ENCODE measurements at regions not wholly inside any gene's neighbourhood (a gene's known extent, or its start where the extent isn't known, plus 50 kb on each side); places are given as distances from the start of the nearest gene placed in this dataset.

GRCh38 chrY:14238277-14238676 is 182.2 kb downstream of the VCY1B start:
- Histone ChIP-seq H3K4me2 (ENCODE audit: insufficient read depth in 1 of 2, low read depth in 2 of 2, low read length in 2 of 2) (no peak overlapping the region), H2AK5ac (ENCODE audit: low read depth, low read length) (no peak overlapping the region), H4K91ac (replicated peaks; ENCODE audit: insufficient read length, low read length) (no peak overlapping the region), H3K4me1 (replicated peaks in 1 of 4; ENCODE audit: control insufficient read depth in 3 of 4, insufficient read depth in 4 of 4, low read length in 3 of 4) (no peaks in the 10 kb centered on the region), H2BK12ac (ENCODE audit: low read depth, low read length) (no peak overlapping the region), H3K23ac (ENCODE audit: insufficient read length) (no peak overlapping the region), H2BK5ac (ENCODE audit: low read depth, low read length) (no peak overlapping the region), H2BK15ac (ENCODE audit: low read length) (no peak overlapping the region), H3K18ac (ENCODE audit: extremely low read depth, low read length) (no peak overlapping the region), H3K27ac (ENCODE audit: low read depth, low read length) (no peak overlapping the region), H3K79me2 (ENCODE audit: control insufficient read depth in 1 of 2, insufficient read depth in 2 of 2, low read length in 2 of 2) (no peaks in the 10 kb centered on the region), H2AFZ (ENCODE audit: low read length) (no peak overlapping the region), H3K23me2 (ENCODE audit: low read depth, low read length) (no peaks in the 10 kb centered on the region), H3K56ac (replicated peaks; ENCODE audit: insufficient read length, low read depth, low read length) (no peak overlapping the region), H4K8ac (ENCODE audit: extremely low read depth, insufficient read depth, low read length) (no peak overlapping the region), H3K9me3 (ENCODE audit: insufficient read depth in 2 of 2, low read depth in 1 of 2, low read length in 1 of 2) (no peaks in the 10 kb centered on the region), H4K20me1 (replicated peaks in 1 of 2; ENCODE audit: control insufficient read depth in 1 of 2, insufficient read depth in 2 of 2, low read length in 2 of 2) (no peaks in the 10 kb centered on the region), H3K14ac (ENCODE audit: insufficient read length) (no peak overlapping the region), H3K36me3 (ENCODE audit: control insufficient read depth in 2 of 4, insufficient read depth in 4 of 4, low read length in 3 of 4) (no peaks in the 10 kb centered on the region), H3K4me3 (ENCODE audit: extremely low read depth in 1 of 4, insufficient read depth in 2 of 4, low read depth in 3 of 4, low read length in 4 of 4) (no peak overlapping the region), H3K27me3 (replicated peaks in 1 of 4; ENCODE audit: control insufficient read depth in 3 of 4, extremely low read depth in 1 of 4, insufficient read depth in 3 of 4, low read length in 3 of 4) (no peaks in the 10 kb centered on the region), H2BK120ac (replicated peaks; ENCODE audit: low read depth, low read length) (no peak overlapping the region), H4K5ac (ENCODE audit: insufficient read length, low read depth, low read length) (no peak overlapping the region), H3K4ac (replicated peaks; ENCODE audit: insufficient read length, low read depth, low read length) (no peak overlapping the region), H3K9ac (replicated peaks in 1 of 4; ENCODE audit: extremely low read depth in 1 of 4, low read depth in 3 of 4, low read length in 3 of 4) (no peak overlapping the region), H3K79me1 (ENCODE audit: low read depth, low read length) (no peaks in the 10 kb centered on the region), H2BK20ac (ENCODE audit: low read length) (no peak overlapping the region)
- ChIA-PET CTCF (ENCODE audit: partially characterized antibody) (no interaction called here), POLR2A (ENCODE audit: partially characterized antibody) (no interaction called here)
- FAIRE-seq = no peak
- 100% methylated on average over 4 of the region's 4 CpGs; no CpG with 5 or more reads in 1 of the 2 experiments for WGBS, 2 experiments (ENCODE audit: extremely low coverage in 1 of 2, insufficient coverage in 1 of 2, insufficient read length in 1 of 2, insufficient replicate concordance in 2 of 2, low coverage in 1 of 2, low lambda C conversion rate in 2 of 2, missing lambda C conversion rate in 1 of 2)
- DNase-seq (ENCODE audit: low read depth in 1 of 2, low spot score in 2 of 2) = no peak
- no peak for TF ChIP-seq SIRT6 (IDR thresholded peaks at IDR 0.05; ENCODE audit: low read length)
- TF ChIP-seq, protein P1, sequence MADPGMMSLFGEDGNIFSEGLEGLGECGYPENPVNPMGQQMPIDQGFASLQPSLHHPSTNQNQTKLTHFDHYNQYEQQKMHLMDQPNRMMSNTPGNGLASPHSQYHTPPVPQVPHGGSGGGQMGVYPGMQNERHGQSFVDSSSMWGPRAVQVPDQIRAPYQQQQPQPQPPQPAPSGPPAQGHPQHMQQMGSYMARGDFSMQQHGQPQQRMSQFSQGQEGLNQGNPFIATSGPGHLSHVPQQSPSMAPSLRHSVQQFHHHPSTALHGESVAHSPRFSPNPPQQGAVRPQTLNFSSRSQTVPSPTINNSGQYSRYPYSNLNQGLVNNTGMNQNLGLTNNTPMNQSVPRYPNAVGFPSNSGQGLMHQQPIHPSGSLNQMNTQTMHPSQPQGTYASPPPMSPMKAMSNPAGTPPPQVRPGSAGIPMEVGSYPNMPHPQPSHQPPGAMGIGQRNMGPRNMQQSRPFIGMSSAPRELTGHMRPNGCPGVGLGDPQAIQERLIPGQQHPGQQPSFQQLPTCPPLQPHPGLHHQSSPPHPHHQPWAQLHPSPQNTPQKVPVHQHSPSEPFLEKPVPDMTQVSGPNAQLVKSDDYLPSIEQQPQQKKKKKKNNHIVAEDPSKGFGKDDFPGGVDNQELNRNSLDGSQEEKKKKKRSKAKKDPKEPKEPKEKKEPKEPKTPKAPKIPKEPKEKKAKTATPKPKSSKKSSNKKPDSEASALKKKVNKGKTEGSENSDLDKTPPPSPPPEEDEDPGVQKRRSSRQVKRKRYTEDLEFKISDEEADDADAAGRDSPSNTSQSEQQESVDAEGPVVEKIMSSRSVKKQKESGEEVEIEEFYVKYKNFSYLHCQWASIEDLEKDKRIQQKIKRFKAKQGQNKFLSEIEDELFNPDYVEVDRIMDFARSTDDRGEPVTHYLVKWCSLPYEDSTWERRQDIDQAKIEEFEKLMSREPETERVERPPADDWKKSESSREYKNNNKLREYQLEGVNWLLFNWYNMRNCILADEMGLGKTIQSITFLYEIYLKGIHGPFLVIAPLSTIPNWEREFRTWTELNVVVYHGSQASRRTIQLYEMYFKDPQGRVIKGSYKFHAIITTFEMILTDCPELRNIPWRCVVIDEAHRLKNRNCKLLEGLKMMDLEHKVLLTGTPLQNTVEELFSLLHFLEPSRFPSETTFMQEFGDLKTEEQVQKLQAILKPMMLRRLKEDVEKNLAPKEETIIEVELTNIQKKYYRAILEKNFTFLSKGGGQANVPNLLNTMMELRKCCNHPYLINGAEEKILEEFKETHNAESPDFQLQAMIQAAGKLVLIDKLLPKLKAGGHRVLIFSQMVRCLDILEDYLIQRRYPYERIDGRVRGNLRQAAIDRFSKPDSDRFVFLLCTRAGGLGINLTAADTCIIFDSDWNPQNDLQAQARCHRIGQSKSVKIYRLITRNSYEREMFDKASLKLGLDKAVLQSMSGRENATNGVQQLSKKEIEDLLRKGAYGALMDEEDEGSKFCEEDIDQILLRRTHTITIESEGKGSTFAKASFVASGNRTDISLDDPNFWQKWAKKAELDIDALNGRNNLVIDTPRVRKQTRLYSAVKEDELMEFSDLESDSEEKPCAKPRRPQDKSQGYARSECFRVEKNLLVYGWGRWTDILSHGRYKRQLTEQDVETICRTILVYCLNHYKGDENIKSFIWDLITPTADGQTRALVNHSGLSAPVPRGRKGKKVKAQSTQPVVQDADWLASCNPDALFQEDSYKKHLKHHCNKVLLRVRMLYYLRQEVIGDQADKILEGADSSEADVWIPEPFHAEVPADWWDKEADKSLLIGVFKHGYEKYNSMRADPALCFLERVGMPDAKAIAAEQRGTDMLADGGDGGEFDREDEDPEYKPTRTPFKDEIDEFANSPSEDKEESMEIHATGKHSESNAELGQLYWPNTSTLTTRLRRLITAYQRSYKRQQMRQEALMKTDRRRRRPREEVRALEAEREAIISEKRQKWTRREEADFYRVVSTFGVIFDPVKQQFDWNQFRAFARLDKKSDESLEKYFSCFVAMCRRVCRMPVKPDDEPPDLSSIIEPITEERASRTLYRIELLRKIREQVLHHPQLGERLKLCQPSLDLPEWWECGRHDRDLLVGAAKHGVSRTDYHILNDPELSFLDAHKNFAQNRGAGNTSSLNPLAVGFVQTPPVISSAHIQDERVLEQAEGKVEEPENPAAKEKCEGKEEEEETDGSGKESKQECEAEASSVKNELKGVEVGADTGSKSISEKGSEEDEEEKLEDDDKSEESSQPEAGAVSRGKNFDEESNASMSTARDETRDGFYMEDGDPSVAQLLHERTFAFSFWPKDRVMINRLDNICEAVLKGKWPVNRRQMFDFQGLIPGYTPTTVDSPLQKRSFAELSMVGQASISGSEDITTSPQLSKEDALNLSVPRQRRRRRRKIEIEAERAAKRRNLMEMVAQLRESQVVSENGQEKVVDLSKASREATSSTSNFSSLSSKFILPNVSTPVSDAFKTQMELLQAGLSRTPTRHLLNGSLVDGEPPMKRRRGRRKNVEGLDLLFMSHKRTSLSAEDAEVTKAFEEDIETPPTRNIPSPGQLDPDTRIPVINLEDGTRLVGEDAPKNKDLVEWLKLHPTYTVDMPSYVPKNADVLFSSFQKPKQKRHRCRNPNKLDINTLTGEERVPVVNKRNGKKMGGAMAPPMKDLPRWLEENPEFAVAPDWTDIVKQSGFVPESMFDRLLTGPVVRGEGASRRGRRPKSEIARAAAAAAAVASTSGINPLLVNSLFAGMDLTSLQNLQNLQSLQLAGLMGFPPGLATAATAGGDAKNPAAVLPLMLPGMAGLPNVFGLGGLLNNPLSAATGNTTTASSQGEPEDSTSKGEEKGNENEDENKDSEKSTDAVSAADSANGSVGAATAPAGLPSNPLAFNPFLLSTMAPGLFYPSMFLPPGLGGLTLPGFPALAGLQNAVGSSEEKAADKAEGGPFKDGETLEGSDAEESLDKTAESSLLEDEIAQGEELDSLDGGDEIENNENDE (IDR thresholded peaks at IDR 0.05; ENCODE audit: insufficient replicate concordance, low read length) = no peak
